Heart right ventricle (tissue), 16 donors: ENCODE measurements at regions not wholly inside any gene's neighbourhood (a gene's known extent, or its start where the extent isn't known, plus 50 kb on each side); places are given as distances from the start of the nearest gene placed in this dataset.

Experiments used
- ATAC-seq, 8 donors: fragments of 200-7000 bp; cut with Tn5 transposase; one replicate each; pipeline ENCODE4 v1.9.1; 2020; ENCODE audit warnings: mild to moderate bottlenecking in 8 of 8, moderate library complexity in 8 of 8, moderate number of reproducible peaks in 1 of 8
- DNase-seq, 2 donors: peaks; one replicate each; pipeline ENCODE4 v3.0.0-alpha.2; 2020
- H3K27ac ChIP-seq, 10 donors: fragments of 200-600 bp; sonication (generic) in 2 of 10; one replicate each; pipeline versions ENCODE4 v1.5.0 to v1.8.0; 2020 to 2022; ENCODE audit warnings: mild to moderate bottlenecking in 3 of 10
- H3K27me3 ChIP-seq, 7 donors: fragments of 200-600 bp; one replicate each; pipeline ENCODE4 v1.8.0; 2021 to 2022; ENCODE audit warnings: mild to moderate bottlenecking in 2 of 7
- H3K36me3 ChIP-seq, 9 donors: fragments of 200-600 bp; sonication (generic) in 1 of 9; one replicate each; pipeline versions ENCODE4 v1.5.0 to v1.8.0; 2020 to 2022; ENCODE audit warnings: mild to moderate bottlenecking in 2 of 9
- H3K4me1 ChIP-seq, 9 donors: fragments of 200-600 bp; sonication (generic) in 1 of 9; one replicate each; pipeline versions ENCODE4 v1.5.0 to v1.8.0; 2020 to 2022; ENCODE audit warnings: mild to moderate bottlenecking in 4 of 9
- H3K4me3 ChIP-seq, 10 donors: fragments of 200-600 bp; sonication (generic) in 2 of 10; one replicate each; pipeline versions ENCODE4 v1.5.0 to v1.8.0; 2020 to 2022; ENCODE audit warnings: mild to moderate bottlenecking in 7 of 10, moderate library complexity in 2 of 10
- H3K9me3 ChIP-seq, 11 donors: fragments of 200-600 bp in 10 of 11; sonication (generic) in 2 of 11; one replicate each; pipeline versions ENCODE4 v1.5.0 to v1.8.0; 2013 to 2022; ENCODE audit warnings: mild to moderate bottlenecking in 2 of 11, control low read depth in 1 of 11, moderate library complexity in 1 of 11
- CTCF ChIP-seq, 9 donors: fragments of 200-600 bp; sonication (generic) in 2 of 9; IDR thresholded peaks; one replicate each; pipeline versions ENCODE4 v1.5.0 to v1.8.0; 2021 to 2022; ENCODE audit warnings: antibody characterized with exemption in 9 of 9, mild to moderate bottlenecking in 5 of 9, moderate library complexity in 1 of 9
- WGBS, 2 donors: extraction: QIAGEN DNeasy Blood & Tissue Kit; methylation state at CpG; one replicate each; pipeline ENCODE4 v1.1.7; 2013; ENCODE audit warnings: inconsistent platforms in 1 of 2; 5-methylcytosine and 5-hydroxymethylcytosine counted together
- intact Hi-C, 10 donors: fragments of 100-400 bp; cut with DNase I; formaldehyde crosslinking; loops; one replicate each; pipeline versions ENCODE4 v1.11.1 to v1.14.2; 2022
- donor health status: Arrhythmogenic right ventricular cardiomyopathy.
- donor health status: ischemic (EF 13 %, LVEDD 7.1; RV severe dilation, severe dysfunction).
- donor health status: healthy with polysubstance abuse.
- donor health status: DM: no; HTN: yes; CAD: no.
- donor health status: DM: no; HTN: no; CAD: no.
- donor health status: ischemic (EF 25% LVEDD 6.9; RV normal size, moderate dysfunction).
- donor health status: ischemic (EF 25% LVEDD 5.7; RV mildly dilated, moderate dysfunction).
- donor health status: healthy.
- donor health status: DM: yes; HTN: yes; CAD: no.
- donor health status: Ischemic cardiomyopathy.
- donor health status: ischemic (EF 35%, LVEDD 5.7; RV mildly dilated, moderate dysfunction).
- donor health status: nonischemic (EF 11% LVEDD 7.7; RV severe dilation, severe dysfunction).
- donor health status: DM: yes; HTN: yes; CAD: no.
- donor health status: PGD.
- donor health status: ischemic (EF 29% LVEDD 5.4; RV normal size, mild dysfunction).
- donor health status: nonischemic (EF 23%, LVEDD 6.1; RV moderate dilation, normal function).

- no peaks in the 10 kb centered on the region for H3K27me3 ChIP-seq
- H3K27ac ChIP-seq, result no peak overlapping the region
- no peak overlapping the region for H3K4me3 ChIP-seq
- no peak for TF ChIP-seq CTCF (IDR thresholded peaks at IDR 0.05)
- intact Hi-C loops, result no loop called here
- no peaks in the 10 kb centered on the region for H3K9me3 ChIP-seq
- H3K36me3 ChIP-seq, result no peaks in the 10 kb centered on the region
- DNase-seq (no peak), ATAC-seq (no peak)
- no peaks in the 10 kb centered on the region for H3K4me1 ChIP-seq
Observed at GRCh38 chr12:87775051-87775450, 254.2 kb downstream of the C12orf50 start.

- Histone ChIP-seq H3K36me3 (no peaks in the 10 kb centered on the region), H3K4me1 (no peaks in the 10 kb centered on the region), H3K4me3 (no peak overlapping the region), H3K27me3 (no peaks in the 10 kb centered on the region), H3K9me3 (no peaks in the 10 kb centered on the region), H3K27ac (no peak overlapping the region)
- WGBS, 2 donors, result 87 to 89% methylated on average over 2 of the region's 2 CpGs
- DNase-seq (no peak), ATAC-seq (no peak)
- TF ChIP-seq CTCF (IDR thresholded peaks at IDR 0.05), result no peak
- intact Hi-C loops, result no loop called here
Observed at GRCh38 chr12:87772401-87772800, 256.8 kb downstream of the C12orf50 start.

GRCh38 chr12:87768501-87769287 lies 260.5 kb downstream of the C12orf50 start:
- ATAC-seq, result no peak

GRCh38 chr12:87766044-87766443 lies 263.2 kb downstream of the C12orf50 start:
- Histone ChIP-seq H3K4me3 (no peak overlapping the region), H3K27ac (no peak overlapping the region), H3K4me1 (no peaks in the 10 kb centered on the region), H3K36me3 (no peaks in the 10 kb centered on the region), H3K27me3 (no peaks in the 10 kb centered on the region), H3K9me3 (no peaks in the 10 kb centered on the region)
- intact Hi-C loops, result no loop called here
- no peak for DNase-seq
- no peak for ATAC-seq
- no peak for TF ChIP-seq CTCF (IDR thresholded peaks at IDR 0.05)

More at GRCh38 chr12:87768501-87769287, 260.5 kb downstream of the C12orf50 start:
- Histone ChIP-seq H3K27me3 (no peaks in the 10 kb centered on the region), H3K36me3 (no peaks in the 10 kb centered on the region), H3K9me3 (no peaks in the 10 kb centered on the region), H3K27ac (no peak overlapping the region), H3K4me3 (no peak overlapping the region), H3K4me1 (no peaks in the 10 kb centered on the region)
- TF ChIP-seq CTCF (IDR thresholded peaks at IDR 0.05), result no peak
- intact Hi-C loops, result no loop called here
- 78 to 81% methylated on average over 11 of the region's 11 CpGs for WGBS, 2 donors
- DNase-seq, result no peak
